ENCODE measurements at regions not wholly inside any gene's neighbourhood (a gene's known extent, or its start where the extent isn't known, plus 50 kb on each side); places are given as distances from the start of the nearest gene placed in this dataset.
A peak's percentile ranks its signal among the peaks of the same experiment; 100 is the strongest.

DNA sequence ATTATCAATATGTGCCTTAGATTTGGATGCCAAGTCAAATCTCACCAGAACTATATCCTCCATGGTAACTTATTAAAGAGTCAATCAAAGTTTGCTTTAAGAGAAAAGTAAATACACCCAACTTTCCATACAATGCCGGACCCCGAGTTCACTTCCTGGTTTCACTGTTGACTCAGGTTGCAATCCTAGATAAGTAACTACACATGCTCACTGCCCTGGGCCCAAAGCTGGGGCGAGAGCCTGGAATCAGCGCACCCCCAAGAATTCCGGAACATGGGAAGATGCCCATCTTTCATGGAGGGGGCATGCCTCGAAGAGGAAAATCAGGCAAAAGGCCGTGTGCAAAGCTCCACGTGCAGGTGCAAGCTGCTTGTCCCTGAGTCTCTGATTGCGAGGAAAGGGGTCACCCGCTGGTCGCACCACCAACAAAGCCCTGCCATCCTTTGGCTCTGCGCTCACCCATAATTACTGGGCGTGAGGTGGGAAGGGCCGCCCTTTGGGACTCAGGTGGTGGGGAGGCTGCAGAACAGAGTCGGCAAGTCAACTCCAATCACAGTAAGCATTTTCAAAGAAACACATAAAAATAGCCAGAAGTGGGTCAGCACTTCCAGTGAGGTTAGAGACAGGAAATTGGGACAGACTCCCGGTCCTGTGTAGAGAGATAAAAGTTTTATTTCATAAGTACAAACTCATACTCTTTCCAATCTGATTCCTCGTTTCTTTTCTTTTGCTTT, 167.7 kb downstream of the TOMM20 start:
- H3K9ac ChIP-seq, result no peak overlapping the region
- peak overlapping the region; percentile 59; the same call in 1 of the 2 replicates for H3K4me2 ChIP-seq
- no peak overlapping the region for H2AFZ ChIP-seq (ENCODE audit: low read depth)
- H3K4me1 ChIP-seq (ENCODE audit: control insufficient read depth in 1 of 2, insufficient read depth in 2 of 2, low read depth in 1 of 2, low read length in 1 of 2), result peaks cover 47% of the 10 kb centered on the region in 2 experiments
- H3K9me2 ChIP-seq, result no peaks in the 10 kb centered on the region
- peak overlapping the region; percentile 91 for H3K27ac ChIP-seq (ENCODE audit: low read depth in 2 of 2, low read length in 1 of 2)
- ChIA-PET CTCF (no interaction called here), POLR2A (no interaction called here)
- no peak overlapping the region for H3K4me3 ChIP-seq (ENCODE audit: low read depth in 2 of 2, low read length in 1 of 2)
- TF ChIP-seq EZH2phosphoT487 (IDR thresholded peaks at IDR 0.05; ENCODE audit: borderline replicate concordance, low read depth), result no peak
- peak; percentile 47; the same call in 1 of the 2 replicates for TF ChIP-seq ELF1 (IDR thresholded peaks at IDR 0.05)
- no peaks in the 10 kb centered on the region for H3K79me2 ChIP-seq (ENCODE audit: insufficient read depth)
- no peaks in the 10 kb centered on the region for H3K9me3 ChIP-seq
- no peak for DNase-seq
- no peaks in the 10 kb centered on the region for H3K27me3 ChIP-seq (ENCODE audit: insufficient read depth)
- no peaks in the 10 kb centered on the region for H3K36me3 ChIP-seq (replicated peaks in 1 of 2; ENCODE audit: control insufficient read depth in 1 of 2, insufficient read depth in 2 of 2, low read length in 1 of 2)
- 63% methylated on average over 17 of the region's 17 CpGs for WGBS (ENCODE audit: low lambda C conversion rate)
- H4K20me1 ChIP-seq (ENCODE audit: insufficient read depth), result no peaks in the 10 kb centered on the region
- peaks cover 40% of the 10 kb centered on the region for H3F3A ChIP-seq (replicated peaks; ENCODE audit: insufficient read depth)

DNA sequence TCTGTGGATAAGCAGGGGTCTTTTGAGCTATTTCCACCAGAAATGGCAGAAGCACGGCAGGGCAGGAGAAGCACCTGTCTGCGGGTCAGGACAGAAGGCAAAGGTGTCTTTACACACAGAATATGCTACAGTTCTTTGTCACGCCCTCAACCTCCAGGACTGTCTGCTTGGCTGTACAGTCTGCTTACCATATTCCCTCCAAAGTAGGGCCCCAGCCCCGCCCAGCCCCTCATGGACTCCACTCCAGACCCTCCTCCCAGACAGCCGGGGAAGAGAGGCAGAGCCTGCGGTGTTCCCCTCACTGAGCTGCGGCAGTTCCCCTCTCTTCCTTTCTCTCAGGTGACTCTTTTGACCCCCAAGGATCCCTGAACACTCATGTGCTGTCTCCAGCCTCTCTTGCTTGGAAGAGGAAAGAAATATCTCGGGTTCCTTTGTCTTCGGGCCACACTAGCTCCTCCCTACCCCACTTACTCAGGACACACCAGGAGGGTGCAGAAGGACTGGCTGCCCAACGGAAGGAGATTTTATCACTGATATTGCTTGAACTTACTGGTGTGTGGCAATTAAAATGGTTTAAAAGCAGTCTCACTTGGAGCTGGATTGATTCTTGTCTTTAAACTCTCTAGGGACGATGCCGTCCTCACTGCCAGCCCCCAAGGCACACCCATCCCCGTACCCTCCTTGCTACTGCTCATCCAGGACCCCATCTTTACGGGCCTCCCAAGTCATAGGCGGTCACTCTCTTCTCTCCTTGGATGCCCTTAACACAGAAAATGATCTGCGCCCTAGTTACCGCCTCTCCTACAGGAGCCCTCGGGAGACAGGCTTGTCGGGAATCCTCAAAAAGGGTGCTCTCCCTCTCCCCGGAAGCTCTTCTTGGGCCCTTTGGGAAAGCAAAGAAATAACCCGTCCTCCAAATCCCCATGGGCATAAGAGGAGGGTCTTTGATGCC, 169.7 kb downstream of the TOMM20 start:
- Histone ChIP-seq H3K4me3 (ENCODE audit: low read depth in 2 of 2, low read length in 1 of 2) (no peak overlapping the region), H3K9me3 (no peaks in the 10 kb centered on the region), H3K9me2 (no peaks in the 10 kb centered on the region), H3F3A (replicated peaks; ENCODE audit: insufficient read depth) (peaks cover 40% of the 10 kb centered on the region), H4K20me1 (ENCODE audit: insufficient read depth) (no peaks in the 10 kb centered on the region), H3K9ac (no peak overlapping the region), H3K27me3 (ENCODE audit: insufficient read depth) (no peaks in the 10 kb centered on the region), H3K4me2 (no peak overlapping the region), H2AFZ (ENCODE audit: low read depth) (no peak overlapping the region), H3K4me1 (ENCODE audit: control insufficient read depth in 1 of 2, insufficient read depth in 2 of 2, low read depth in 1 of 2, low read length in 1 of 2) (peaks cover 57 to 58% of the 10 kb centered on the region in 2 experiments), H3K27ac (ENCODE audit: low read depth in 2 of 2, low read length in 1 of 2) (no peak overlapping the region), H3K36me3 (replicated peaks in 1 of 2; ENCODE audit: control insufficient read depth in 1 of 2, insufficient read depth in 2 of 2, low read length in 1 of 2) (no peaks in the 10 kb centered on the region), H3K79me2 (ENCODE audit: insufficient read depth) (no peaks in the 10 kb centered on the region)
- CTCF ChIA-PET, result interaction anchor here (1.2 kb wide), 1 partner anchor 10 kb away, joined by 5 read pairs; no protein-coding TSS in a partner anchor
- 94% methylated on average over 21 of the region's 21 CpGs for WGBS (ENCODE audit: low lambda C conversion rate)
- no peak for DNase-seq
- POLR2A ChIA-PET, result no interaction called here
- TF ChIP-seq SMC3 (IDR thresholded peaks at IDR 0.05; ENCODE audit: low read depth, low read length) (no peak), RXRA (IDR thresholded peaks at IDR 0.05; ENCODE audit: borderline replicate concordance, low read depth) (no peak), YY1 (IDR thresholded peaks at IDR 0.05; ENCODE audit: low read depth) (no peak), NRF1 (IDR thresholded peaks at IDR 0.05; ENCODE audit: low read depth, low read length) (no peak), RCOR1 (IDR thresholded peaks at IDR 0.05; ENCODE audit: low read length) (no peak), CHD2 (IDR thresholded peaks at IDR 0.05; ENCODE audit: low read length, partially characterized antibody) (no peak), EP300 (IDR thresholded peaks at IDR 0.05; ENCODE audit: borderline replicate concordance in 1 of 2, low read depth in 1 of 2, low read length in 1 of 2) (no peak), POLR2AphosphoS5 (IDR thresholded peaks at IDR 0.05; ENCODE audit: low read depth, low read length) (no peak), NFIC (IDR thresholded peaks at IDR 0.05; ENCODE audit: borderline replicate concordance) (no peak)
- TF ChIP-seq, protein P1, sequence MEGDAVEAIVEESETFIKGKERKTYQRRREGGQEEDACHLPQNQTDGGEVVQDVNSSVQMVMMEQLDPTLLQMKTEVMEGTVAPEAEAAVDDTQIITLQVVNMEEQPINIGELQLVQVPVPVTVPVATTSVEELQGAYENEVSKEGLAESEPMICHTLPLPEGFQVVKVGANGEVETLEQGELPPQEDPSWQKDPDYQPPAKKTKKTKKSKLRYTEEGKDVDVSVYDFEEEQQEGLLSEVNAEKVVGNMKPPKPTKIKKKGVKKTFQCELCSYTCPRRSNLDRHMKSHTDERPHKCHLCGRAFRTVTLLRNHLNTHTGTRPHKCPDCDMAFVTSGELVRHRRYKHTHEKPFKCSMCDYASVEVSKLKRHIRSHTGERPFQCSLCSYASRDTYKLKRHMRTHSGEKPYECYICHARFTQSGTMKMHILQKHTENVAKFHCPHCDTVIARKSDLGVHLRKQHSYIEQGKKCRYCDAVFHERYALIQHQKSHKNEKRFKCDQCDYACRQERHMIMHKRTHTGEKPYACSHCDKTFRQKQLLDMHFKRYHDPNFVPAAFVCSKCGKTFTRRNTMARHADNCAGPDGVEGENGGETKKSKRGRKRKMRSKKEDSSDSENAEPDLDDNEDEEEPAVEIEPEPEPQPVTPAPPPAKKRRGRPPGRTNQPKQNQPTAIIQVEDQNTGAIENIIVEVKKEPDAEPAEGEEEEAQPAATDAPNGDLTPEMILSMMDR (IDR thresholded peaks at IDR 0.05), result no peak

Data from SK-N-SH (cell line).